Right hindlimb (tissue), 1 donor: ENCODE measurements at regions not wholly inside any gene's neighbourhood (a gene's known extent, or its start where the extent isn't known, plus 50 kb on each side); places are given as distances from the start of the nearest gene placed in this dataset.
A peak's percentile ranks its signal among the peaks of the same experiment; 100 is the strongest.
"Not testable (repeated sequence)": the region's sequence is repeated elsewhere in the genome, so short reads cannot be mapped to it uniquely, and the experiment has no call there.

Experiments
- DNase-seq: peaks from one replicate; pipeline ENCODE4 v3.0.0-alpha.2; 2018

DNA sequence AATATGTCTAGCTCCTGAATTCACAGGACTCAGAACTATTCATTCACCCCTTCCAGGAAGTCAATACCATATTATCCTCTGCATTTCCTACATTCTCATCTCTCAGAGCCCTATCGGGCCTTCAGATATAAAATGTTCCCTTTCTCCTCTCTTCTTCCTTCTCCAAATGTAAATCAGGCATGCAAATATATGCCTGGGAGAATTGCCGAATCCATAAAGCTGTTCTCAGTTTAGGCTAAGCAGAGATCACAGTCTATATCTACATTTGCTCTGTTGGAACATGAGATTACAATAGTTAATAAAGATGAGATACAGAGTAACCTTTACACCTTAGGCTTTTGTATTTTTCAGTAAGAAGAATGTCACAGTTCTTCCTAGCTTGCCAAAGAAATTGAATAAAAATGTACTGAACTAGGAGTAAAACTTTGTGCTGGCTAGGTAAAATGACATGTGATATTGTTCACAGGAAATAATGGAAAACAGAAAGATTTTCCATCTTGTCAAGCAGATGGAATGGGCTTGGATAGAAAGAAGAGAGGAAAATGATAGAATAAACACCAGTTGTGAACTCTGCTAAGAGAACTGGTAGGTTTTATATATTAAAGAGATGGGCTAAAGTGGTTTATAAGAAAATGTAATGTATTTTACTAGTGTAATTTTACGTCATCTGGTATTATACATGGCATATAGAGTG, 161.5 kb downstream of the NRIP1 start:
- no peak for DNase-seq

DNA sequence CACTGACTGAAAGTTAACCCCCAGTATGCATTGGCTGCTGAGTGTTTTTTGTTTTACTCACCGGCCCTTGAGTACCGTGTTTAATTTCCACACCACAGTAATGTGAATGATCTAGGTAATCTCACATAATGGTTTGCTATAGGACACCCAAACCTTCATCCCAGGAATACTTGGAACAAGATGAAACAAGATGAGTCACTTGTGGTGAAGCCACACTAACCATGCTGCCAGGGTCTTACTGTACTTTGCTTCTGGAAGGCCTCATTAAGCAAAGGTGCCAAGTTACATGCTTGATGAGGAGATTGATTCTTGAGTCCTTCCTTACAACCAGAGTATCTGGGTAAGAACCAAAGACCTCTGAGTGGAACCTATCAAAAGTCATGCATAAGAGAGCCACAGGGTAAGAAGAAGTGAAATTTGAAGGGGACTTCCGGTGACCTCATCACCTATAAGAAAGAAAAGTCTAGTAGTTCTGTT, 163.3 kb downstream of the NRIP1 start:
- no peak for DNase-seq

DNA sequence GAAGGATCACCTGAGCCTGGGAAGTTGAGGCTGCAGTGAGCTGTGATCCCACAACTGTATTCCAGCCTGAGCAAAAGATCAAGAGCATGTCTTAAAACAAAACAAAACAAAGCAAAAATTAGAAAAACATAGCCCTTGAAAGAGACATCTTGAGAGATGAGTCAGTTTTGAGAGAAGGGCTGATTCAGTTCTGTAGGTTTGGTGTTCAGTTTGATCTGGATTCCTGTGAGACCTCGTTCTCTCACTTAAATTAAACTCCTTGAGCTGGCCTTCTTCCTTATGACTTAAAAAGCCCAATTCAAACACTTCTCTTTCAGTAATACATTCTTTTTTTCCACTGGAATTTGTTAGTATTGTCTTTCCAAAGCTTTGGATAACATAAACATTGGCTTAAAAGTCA, 164.2 kb downstream of the NRIP1 start:
- DNase-seq: no peak

DNA sequence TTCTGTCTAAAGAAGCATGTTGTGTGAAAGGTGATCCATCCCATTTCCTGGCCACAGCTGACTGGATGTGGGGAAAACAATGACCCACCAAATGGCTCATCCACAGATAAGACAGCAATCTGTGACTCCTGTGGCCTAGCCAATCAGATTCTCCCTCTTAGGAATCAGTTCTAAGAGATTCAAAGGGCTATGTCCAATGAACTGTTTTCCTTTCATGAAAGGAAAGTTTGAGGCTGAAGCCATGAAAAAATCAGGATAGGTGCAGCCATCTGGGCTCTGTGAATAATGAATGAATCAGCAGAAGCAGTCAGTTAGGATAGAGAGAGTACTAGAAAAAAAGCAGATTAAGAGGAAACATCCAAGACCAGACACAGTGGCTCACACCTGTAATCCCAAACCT, 164.7 kb downstream of the NRIP1 start:
- DNase-seq: no peak

DNA sequence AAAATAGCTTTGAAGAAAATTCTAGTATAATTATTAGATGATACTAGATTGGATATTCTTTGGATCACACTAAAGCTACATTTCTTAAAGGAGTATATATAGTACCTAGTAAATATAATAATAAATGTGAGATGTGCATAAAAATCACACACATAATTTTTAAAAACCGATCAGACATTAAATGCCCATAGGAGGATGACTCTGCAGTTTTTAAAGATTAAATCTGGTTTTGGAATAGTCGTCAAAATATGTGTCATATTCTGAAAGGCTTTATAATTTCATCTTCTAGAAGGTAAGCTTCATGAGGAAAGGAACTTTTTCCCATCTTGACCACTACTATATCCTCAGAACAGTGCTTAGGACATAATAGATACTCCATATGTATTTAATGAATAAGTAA, 169.0 kb downstream of the NRIP1 start:
- no peak for DNase-seq

DNA sequence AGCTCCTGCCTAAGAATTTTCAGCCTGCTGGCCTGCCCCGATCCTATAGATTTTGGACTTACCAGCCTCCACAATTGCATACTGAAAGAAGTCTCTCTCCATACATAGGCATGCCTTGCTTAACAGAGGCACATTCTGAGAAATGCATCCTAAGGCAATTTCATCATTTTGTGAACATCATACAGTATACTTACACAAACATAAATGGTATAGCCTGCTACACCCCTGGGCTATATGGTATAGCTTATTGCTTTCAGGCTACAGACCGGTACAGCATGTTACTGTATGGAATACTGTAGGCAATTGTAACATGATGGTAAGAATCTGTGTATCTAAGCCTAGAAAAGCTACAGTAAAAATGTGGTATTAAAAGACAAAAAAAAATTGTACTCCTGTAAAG, 174.7 kb downstream of the NRIP1 start:
- no peak for DNase-seq

DNA sequence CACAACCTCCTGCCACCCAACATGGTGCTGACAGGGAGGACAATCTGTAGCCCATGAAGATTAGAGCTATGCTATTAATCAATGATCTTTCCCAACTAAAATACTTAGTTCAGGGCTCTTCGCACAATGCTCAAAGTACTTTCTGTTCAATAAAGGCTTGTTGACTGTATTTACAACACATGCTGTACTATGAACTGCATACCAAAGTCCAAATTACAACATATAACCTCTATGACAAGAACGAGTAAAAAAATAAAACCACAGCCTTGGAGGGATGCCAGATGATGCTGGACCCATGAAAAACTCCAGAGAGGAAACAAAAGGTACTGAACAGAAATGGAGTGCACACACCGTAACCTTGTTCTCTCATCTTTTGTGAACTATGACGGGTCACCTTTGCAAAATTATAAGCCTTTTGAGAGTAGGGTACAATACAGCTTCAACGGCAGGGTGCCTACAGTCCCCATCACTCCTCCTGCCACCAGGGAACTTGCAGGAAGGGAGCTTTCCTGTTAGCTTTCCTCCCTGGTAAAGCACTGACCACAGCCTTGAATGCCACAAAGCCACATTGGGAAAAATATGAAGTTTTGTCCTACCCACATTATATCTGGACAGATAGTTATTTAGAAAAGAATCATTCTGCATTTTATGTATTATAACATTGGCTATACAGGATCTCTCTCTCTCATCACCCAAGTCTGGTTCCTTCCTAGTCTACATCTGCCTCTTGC, 175.6 kb downstream of the NRIP1 start:
- no peak for DNase-seq

DNA sequence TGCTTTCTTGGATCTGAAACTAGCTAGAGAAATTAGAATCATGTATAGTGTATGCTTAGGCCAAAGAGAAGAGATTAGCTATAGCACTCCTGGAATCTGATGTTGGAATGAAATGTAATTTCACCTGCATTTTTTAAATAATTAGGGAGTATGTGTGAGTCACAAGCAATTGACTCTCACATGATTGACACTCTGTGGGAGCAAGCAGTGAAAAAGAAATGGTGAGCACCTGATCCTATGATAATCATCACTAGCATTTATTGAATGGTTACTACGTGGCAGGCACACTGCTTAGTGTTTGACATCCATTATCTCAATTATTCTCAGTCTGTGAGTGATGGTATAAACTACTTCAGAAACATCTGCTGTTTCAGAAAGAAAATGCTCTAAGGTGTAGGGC, 176.6 kb downstream of the NRIP1 start:
- DNase-seq: no peak

DNA sequence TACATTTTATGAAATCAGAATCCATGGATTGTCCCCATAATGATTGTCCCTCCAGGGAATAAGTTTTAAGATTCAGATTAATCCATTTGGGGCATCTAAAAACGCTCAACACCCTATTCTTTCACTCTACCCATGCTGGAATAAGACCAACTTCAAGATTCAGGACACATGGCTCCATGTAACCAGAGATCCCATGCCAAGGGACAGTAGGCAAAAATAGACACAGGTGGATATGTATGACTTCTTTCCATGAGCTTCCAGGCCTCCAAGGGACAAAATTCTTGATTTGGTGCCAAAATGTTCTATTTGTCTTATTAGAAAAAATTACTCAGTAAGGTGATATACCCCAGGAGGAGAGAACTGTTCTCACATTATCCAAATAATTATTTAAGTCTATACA, 178.8 kb downstream of the NRIP1 start:
- no peak for DNase-seq

DNA sequence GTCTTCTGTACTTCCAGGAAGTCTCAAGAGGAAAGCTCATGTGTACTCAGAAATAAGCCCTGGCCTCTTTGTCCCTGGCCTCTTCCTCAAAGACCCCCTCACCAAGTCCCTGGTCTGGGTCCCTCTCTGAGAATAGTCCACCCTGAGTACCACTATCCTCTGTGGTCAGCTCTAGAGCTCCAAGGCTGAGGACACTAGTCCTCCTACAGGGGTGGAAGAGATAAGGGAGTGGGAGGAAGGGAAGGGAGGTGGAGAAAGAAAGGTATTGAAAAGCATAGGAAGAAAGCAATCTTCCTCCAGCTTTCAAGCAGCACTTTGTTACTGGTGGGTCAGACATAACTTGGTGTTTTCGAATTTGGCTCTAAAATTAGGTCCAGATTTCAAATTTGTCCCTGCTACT, 181.4 kb downstream of the NRIP1 start:
- DNase-seq: no peak

DNA sequence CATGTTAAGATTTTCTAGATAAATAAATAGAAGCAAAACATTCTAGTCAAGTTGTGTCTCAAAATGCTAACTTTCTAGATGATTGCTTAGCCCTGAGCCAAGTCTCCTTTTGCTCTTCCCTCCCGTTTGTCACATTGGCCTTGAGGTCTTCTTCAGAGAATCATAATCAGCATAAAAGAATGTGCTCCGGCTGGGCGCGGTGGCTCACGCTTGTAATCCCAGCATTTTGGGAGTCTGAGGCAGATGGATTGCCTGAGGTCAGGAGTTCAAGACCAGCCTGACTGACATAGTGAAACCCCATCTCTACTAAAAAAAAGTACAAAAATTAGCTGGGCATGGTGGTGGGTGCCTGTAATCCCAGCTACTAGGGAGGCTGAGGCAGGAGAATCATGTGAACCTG, 182.3 kb downstream of the NRIP1 start:
- not testable (repeated sequence) for DNase-seq

DNA sequence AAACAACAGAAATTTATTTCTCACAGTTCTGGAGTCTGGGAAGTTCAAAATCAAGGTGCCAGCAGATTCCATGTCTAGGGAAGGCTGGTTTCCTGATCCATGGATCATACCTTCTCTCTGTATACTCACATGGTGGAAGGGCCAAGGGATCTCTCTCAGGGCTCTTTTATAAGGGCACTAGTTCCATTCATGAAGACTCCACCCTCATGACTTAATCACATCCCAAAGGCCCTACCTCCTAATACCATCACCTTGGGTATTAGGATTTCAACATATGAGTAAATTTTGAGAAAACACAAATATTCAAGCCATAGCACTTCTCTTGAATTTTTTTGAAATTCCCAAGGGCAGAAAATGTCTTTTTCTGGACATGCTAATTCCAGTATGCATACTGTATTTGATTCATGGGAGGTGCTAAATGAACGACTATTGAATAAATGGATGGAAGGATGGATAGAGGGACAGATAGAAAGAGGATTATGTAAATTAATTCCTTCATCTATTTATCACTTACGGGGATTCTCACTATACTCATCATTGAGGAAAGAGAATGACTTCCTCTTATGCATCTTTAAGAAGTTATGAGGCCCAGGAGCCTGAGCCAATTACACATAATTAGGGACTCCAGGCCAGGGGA, 182.8 kb downstream of the NRIP1 start:
- no peak for DNase-seq

DNA sequence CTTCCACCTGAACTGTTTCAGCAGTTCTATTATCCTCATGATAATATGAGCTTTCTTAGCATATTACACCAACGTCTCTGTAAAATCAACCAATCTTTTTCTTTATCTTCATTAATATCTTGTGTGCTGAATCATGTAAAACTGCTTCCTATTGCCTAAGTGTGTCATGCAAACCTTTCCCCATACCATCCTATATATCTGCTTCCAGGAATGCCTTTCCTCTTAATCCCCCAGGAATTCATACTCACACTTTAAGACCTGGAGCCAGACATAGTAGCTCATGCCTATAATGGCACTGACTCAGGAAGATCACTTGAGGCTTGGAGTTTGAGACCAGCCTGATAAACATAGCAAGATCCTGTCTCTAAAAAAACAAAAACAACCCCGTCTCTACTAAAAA, 183.9 kb downstream of the NRIP1 start:
- DNase-seq: no peak

DNA sequence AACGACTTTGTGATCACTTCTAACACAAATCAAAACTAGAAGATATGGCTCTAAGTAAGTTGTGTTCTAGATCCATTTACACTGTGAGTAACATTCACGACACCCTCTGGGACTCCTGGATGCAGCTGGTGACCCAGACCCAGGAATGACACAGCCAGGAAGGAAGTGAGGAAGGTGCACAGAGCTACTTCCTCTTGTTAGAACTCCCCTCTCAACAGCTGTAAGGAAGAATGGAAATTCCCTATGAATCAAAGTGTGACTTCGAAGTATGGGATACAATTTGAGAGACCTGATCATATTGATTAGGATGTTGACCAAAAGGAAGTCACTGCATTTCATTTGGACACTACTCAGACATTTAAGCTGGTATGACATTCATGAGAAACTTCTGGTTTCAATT, 185.3 kb downstream of the NRIP1 start:
- no peak for DNase-seq

DNA sequence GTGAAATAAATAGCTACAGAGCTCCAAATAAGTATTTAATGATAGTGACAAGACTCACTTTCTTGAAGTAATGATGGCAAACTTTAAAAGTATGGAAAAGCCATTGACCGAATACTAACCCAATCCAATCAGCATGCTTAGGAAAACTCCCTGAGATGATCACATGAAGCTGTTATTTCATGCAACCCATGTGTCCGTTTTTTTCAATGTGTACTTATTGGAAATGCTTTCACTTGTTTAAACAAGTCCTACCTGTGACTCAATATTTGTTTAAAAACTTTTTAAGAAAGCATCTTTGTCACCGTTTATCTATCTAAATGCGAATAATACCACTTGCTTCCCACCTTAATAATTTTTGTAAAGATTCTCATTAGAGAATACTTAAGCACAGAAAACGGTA, 185.8 kb downstream of the NRIP1 start:
- DNase-seq: no peak

DNA sequence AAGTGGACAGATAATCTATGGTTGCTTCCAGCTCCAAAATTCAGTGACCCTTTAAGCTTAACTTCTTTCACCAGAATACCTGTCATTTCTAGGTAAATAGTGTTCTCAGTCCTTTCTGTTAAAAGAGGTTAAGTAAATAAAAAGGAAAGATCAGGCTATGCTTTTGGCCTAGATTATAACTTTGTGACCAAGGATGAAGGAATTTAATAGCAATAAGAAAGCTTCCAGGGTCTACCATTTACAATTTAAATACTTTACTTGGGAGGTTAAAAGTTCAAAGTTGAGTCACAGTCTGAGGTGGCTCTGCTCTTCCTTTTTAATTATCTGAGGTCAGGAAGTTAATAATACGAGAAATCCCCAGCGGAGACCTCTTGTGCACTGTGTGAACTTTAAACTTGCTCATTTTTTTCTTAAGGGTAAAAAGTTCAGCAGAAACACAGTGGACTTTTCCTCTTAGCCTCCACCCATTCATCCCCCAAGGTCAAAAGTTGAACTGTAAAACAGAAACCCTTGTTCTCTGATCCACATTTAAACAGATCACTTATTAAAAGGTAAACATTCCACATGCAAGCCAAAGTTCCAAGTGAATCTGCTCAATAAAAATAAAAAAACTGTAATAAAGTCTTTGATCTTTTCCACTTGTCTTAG, 187.1 kb downstream of the NRIP1 start:
- no peak for DNase-seq

DNA sequence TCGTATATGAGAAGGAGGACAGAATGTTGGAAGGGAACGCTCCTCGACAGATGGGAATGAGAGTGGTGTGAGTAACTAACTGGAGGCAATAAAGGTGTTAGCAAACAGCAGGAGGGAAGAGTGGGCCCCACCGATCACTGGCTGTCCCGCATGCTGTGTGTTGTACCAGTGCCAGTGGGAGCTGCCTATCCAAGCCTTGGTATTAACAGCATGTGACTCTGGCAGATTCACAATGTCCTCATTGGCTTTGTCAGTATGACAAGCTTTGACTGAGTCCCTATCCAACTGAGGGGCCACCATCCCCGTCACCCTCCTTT, 188.3 kb downstream of the NRIP1 start:
- DNase-seq: no peak

DNA sequence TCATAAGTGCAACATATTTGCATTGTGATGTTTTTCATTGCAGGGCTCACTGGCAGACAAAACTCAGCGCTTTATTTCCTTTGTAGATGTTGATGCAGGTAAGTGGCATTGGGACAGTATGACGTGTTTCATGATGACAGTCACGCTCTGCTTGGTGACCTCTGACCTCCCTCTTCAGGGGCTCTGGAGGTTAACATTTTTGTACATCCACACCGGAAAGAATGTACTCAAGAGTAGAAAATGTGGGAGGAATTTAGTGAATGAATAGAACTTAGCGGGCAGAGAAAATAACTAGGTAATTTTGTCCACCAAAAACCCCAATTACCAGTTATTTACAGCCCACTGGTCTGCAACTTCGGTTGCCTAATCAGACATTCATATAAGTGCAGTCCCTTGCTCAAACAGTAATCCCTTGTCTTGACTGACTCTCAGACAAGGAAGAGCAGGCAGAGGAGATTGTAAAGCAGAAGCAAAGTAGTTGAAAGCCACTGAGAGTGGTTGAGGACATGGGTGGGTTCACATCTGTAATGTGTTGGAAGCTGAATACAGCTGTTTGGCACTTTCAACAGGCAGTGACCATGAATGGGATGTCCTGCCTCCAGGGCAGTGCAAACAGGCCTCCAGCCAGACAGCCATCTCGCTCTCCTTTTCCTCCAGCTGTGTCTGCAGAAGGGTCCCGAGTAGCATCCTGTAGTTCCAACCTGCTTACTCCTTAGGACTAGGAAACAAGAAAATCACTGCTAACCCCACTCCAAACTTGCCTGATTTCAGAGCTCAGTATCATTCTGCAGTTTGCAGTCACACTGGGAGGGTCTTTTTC, 188.9 kb downstream of the NRIP1 start:
- DNase-seq: peak; percentile 31

DNA sequence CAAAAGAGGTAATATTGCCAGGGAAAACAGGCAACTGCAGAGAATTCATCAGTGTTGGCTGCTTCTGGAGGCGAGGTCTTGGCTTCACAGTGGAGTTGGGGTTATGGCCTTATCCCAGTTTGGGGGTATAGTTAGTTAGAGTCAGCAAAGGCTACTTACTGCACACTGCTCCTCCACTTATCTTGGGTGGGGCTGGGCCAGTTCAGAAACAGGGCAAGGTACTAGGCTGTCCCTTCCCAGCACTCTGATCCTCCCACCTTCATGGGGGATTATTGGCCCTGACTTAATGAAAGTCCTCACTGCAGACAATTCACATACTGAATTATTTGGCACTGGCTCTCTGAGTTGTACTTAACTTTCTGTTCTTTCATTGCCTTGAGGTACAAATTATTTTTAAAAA, 189.6 kb downstream of the NRIP1 start:
- no peak for DNase-seq

DNA sequence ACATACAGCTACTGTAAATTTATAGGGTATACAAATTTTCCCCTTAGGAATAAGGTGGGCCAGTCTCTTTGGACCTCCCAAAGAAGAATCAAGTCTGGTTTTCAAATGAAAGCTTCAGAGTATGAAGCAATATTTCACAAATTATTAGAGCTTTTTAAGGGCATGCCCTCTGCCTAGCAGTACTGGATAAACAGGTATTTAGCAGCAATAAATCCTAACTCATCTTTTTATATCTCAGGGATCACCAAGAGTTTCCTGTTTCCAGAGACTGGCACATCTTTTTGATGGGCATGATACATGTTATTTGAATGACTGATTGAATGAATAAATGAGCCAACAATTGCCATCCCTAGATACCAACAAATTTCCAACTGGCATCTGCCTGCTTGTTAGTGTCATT, 190.4 kb downstream of the NRIP1 start:
- DNase-seq: no peak

DNA sequence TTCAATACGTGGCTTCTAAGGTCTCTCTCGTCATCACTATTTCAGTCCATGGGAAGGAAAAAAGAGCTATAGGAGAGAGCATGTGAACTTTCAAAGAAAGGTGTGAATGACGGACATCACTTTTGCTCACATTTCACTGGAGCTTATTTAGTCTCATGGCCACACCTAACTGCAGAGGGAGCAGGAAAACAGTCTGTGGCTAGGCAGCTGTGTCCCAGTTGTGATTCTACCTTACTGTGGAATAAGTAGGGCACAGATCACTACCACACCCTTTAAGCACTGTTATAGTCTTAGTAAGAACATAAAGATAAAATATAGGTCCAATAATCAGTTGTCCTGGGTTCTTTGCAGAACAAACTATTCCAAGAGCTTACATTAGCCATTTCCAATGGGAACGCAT, 192.9 kb downstream of the NRIP1 start:
- no peak for DNase-seq

DNA sequence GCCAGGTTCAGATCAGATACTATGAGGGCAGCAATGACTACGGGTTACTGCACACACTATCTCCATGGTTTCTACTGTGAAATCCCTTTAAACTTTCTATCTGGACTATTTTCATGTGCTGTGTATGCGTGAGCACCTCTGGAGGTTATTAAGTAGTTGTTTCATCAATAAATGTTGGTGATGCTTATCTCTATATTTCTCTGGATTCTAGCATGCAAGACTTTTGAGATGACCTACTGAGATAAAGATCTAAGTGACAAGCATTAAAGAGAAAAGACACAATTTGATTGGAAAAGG, 194.0 kb downstream of the NRIP1 start:
- no peak for DNase-seq
